ENCODE measurements at regions not wholly inside any gene's neighbourhood (a gene's known extent, or its start where the extent isn't known, plus 50 kb on each side); places are given as distances from the start of the nearest gene placed in this dataset.
"Not testable (repeated sequence)": the region's sequence is repeated elsewhere in the genome, so short reads cannot be mapped to it uniquely, and the experiment has no call there.

GRCh38 chr12:25804286-25804685, 154.2 kb upstream of the RASSF8 start:
- H2AK5ac ChIP-seq (ENCODE audit: low read length, severe bottlenecking); H3K27me3 ChIP-seq (ENCODE audit: control insufficient read depth in 1 of 2, insufficient read depth in 1 of 2, low read length in 2 of 2); H3K18ac ChIP-seq (ENCODE audit: low read depth in 1 of 2, low read length in 2 of 2); H3K27ac ChIP-seq (ENCODE audit: low read length, poor library complexity, severe bottlenecking); H2BK120ac ChIP-seq (ENCODE audit: low read depth, low read length); H3K14ac ChIP-seq (ENCODE audit: low read length in 2 of 2); H4K8ac ChIP-seq (ENCODE audit: low read length); H3K4ac ChIP-seq (ENCODE audit: low read depth in 1 of 2, low read length in 2 of 2); H3K23ac ChIP-seq (ENCODE audit: low read length in 2 of 2); H3K79me1 ChIP-seq (replicated peaks; ENCODE audit: low read length, poor library complexity, severe bottlenecking); H2BK12ac ChIP-seq (ENCODE audit: low read length in 2 of 2); H4K91ac ChIP-seq (ENCODE audit: low read length); H2BK5ac ChIP-seq (ENCODE audit: low read depth, low read length, poor library complexity, severe bottlenecking); H2AFZ ChIP-seq (ENCODE audit: low read depth, low read length); H3K4me3 ChIP-seq (ENCODE audit: insufficient read depth in 1 of 2, low read depth in 1 of 2, low read length in 2 of 2); H3K4me2 ChIP-seq (ENCODE audit: low read length, poor library complexity, severe bottlenecking); H3K36me3 ChIP-seq (ENCODE audit: control insufficient read depth in 1 of 2, insufficient read depth in 2 of 2, low read depth in 1 of 2, low read length in 2 of 2); H3K4me1 ChIP-seq (ENCODE audit: control insufficient read depth, insufficient read depth, low read depth, low read length); H3K9ac ChIP-seq (ENCODE audit: low read length); H3K9me3 ChIP-seq (ENCODE audit: control insufficient read depth, low read length); H2BK15ac ChIP-seq (ENCODE audit: low read depth, poor library complexity, severe bottlenecking): not testable (repeated sequence)
- peak; percentile 33 for DNase-seq
- WGBS: 59% methylated on average over 2 of the region's 4 CpGs

GRCh38 chr12:25806271-25806670, 152.2 kb upstream of the RASSF8 start:
- Histone ChIP-seq H3K23ac (ENCODE audit: low read length in 2 of 2) (no peak overlapping the region), H3K14ac (ENCODE audit: low read length in 2 of 2) (no peak overlapping the region), H2AFZ (ENCODE audit: low read depth, low read length) (no peak overlapping the region), H3K9me3 (ENCODE audit: control insufficient read depth, low read length) (peaks cover 21% of the 10 kb centered on the region), H3K36me3 (ENCODE audit: control insufficient read depth in 1 of 2, insufficient read depth in 2 of 2, low read depth in 1 of 2, low read length in 2 of 2) (no peaks in the 10 kb centered on the region), H3K4me2 (ENCODE audit: low read length, poor library complexity, severe bottlenecking) (no peak overlapping the region), H3K4me3 (ENCODE audit: insufficient read depth in 1 of 2, low read depth in 1 of 2, low read length in 2 of 2) (no peak overlapping the region), H2AK5ac (ENCODE audit: low read length, severe bottlenecking) (no peak overlapping the region), H3K18ac (ENCODE audit: low read depth in 1 of 2, low read length in 2 of 2) (no peak overlapping the region), H2BK15ac (ENCODE audit: low read depth, poor library complexity, severe bottlenecking) (no peak overlapping the region), H3K27ac (ENCODE audit: low read length, poor library complexity, severe bottlenecking) (no peak overlapping the region), H2BK120ac (ENCODE audit: low read depth, low read length) (no peak overlapping the region), H3K79me1 (replicated peaks; ENCODE audit: low read length, poor library complexity, severe bottlenecking) (no peaks in the 10 kb centered on the region), H2BK12ac (ENCODE audit: low read length in 2 of 2) (no peak overlapping the region), H4K8ac (ENCODE audit: low read length) (no peak overlapping the region), H3K4ac (ENCODE audit: low read depth in 1 of 2, low read length in 2 of 2) (no peak overlapping the region), H4K91ac (ENCODE audit: low read length) (no peak overlapping the region), H2BK5ac (ENCODE audit: low read depth, low read length, poor library complexity, severe bottlenecking) (no peak overlapping the region), H3K27me3 (ENCODE audit: control insufficient read depth in 1 of 2, insufficient read depth in 1 of 2, low read length in 2 of 2) (no peaks in the 10 kb centered on the region), H3K9ac (ENCODE audit: low read length) (no peak overlapping the region), H3K4me1 (ENCODE audit: control insufficient read depth, insufficient read depth, low read depth, low read length) (no peaks in the 10 kb centered on the region)
- WGBS: 12% methylated on average over 1 of the region's 1 CpG
- no peak for DNase-seq

- no peaks in the 10 kb centered on the region for H3K36me3 ChIP-seq (ENCODE audit: control insufficient read depth in 1 of 2, insufficient read depth in 2 of 2, low read depth in 1 of 2, low read length in 2 of 2)
- peaks cover 21% of the 10 kb centered on the region for H3K9me3 ChIP-seq (ENCODE audit: control insufficient read depth, low read length)
- no peak overlapping the region for H3K18ac ChIP-seq (ENCODE audit: low read depth in 1 of 2, low read length in 2 of 2)
These were observed 149.9 kb upstream of the RASSF8 start for GRCh38 chr12:25808604-25809003.

GRCh38 chr12:25810683-25811082, 147.8 kb upstream of the RASSF8 start:
- no peak overlapping the region for H3K4ac ChIP-seq (ENCODE audit: low read depth in 1 of 2, low read length in 2 of 2)
- H3K36me3 ChIP-seq (ENCODE audit: control insufficient read depth in 1 of 2, insufficient read depth in 2 of 2, low read depth in 1 of 2, low read length in 2 of 2): no peaks in the 10 kb centered on the region
- no peak overlapping the region for H3K4me2 ChIP-seq (ENCODE audit: low read length, poor library complexity, severe bottlenecking)
- no peak overlapping the region for H2BK12ac ChIP-seq (ENCODE audit: low read length in 2 of 2)
- WGBS: 97% methylated on average over 1 of the region's 1 CpG
- H2BK15ac ChIP-seq (ENCODE audit: low read depth, poor library complexity, severe bottlenecking): no peak overlapping the region
- no peak overlapping the region for H3K9ac ChIP-seq (ENCODE audit: low read length)
- DNase-seq: no peak
- H3K27me3 ChIP-seq (ENCODE audit: control insufficient read depth in 1 of 2, insufficient read depth in 1 of 2, low read length in 2 of 2): no peaks in the 10 kb centered on the region
- no peak overlapping the region for H3K18ac ChIP-seq (ENCODE audit: low read depth in 1 of 2, low read length in 2 of 2)
- peaks cover 21% of the 10 kb centered on the region for H3K9me3 ChIP-seq (ENCODE audit: control insufficient read depth, low read length)
- no peaks in the 10 kb centered on the region for H3K4me1 ChIP-seq (ENCODE audit: control insufficient read depth, insufficient read depth, low read depth, low read length)
- no peak overlapping the region for H2AFZ ChIP-seq (ENCODE audit: low read depth, low read length)
- no peak overlapping the region for H3K27ac ChIP-seq (ENCODE audit: low read length, poor library complexity, severe bottlenecking)
- H3K4me3 ChIP-seq (ENCODE audit: insufficient read depth in 1 of 2, low read depth in 1 of 2, low read length in 2 of 2): no peak overlapping the region
- no peak overlapping the region for H3K23ac ChIP-seq (ENCODE audit: low read length in 2 of 2)
- no peak overlapping the region for H2BK5ac ChIP-seq (ENCODE audit: low read depth, low read length, poor library complexity, severe bottlenecking)
- H3K14ac ChIP-seq (ENCODE audit: low read length in 2 of 2): no peak overlapping the region
- no peak overlapping the region for H4K8ac ChIP-seq (ENCODE audit: low read length)
- H3K79me1 ChIP-seq (replicated peaks; ENCODE audit: low read length, poor library complexity, severe bottlenecking): no peaks in the 10 kb centered on the region
- no peak overlapping the region for H4K91ac ChIP-seq (ENCODE audit: low read length)
- no peak overlapping the region for H2BK120ac ChIP-seq (ENCODE audit: low read depth, low read length)
- H2AK5ac ChIP-seq (ENCODE audit: low read length, severe bottlenecking): no peak overlapping the region

More at GRCh38 chr12:25808604-25809003, 149.9 kb upstream of the RASSF8 start:
- no peak overlapping the region for H3K9ac ChIP-seq (ENCODE audit: low read length)
- H2AK5ac ChIP-seq (ENCODE audit: low read length, severe bottlenecking): no peak overlapping the region
- no peak overlapping the region for H3K4me3 ChIP-seq (ENCODE audit: insufficient read depth in 1 of 2, low read depth in 1 of 2, low read length in 2 of 2)
- H4K8ac ChIP-seq (ENCODE audit: low read length): no peak overlapping the region
- no peak for DNase-seq
- no peak overlapping the region for H2BK12ac ChIP-seq (ENCODE audit: low read length in 2 of 2)
- no peak overlapping the region for H2BK15ac ChIP-seq (ENCODE audit: low read depth, poor library complexity, severe bottlenecking)
- H3K4ac ChIP-seq (ENCODE audit: low read depth in 1 of 2, low read length in 2 of 2): no peak overlapping the region
- H4K91ac ChIP-seq (ENCODE audit: low read length): no peak overlapping the region
- H3K23ac ChIP-seq (ENCODE audit: low read length in 2 of 2): no peak overlapping the region
- no peak overlapping the region for H3K27ac ChIP-seq (ENCODE audit: low read length, poor library complexity, severe bottlenecking)
- no peak overlapping the region for H2BK5ac ChIP-seq (ENCODE audit: low read depth, low read length, poor library complexity, severe bottlenecking)
- H3K79me1 ChIP-seq (replicated peaks; ENCODE audit: low read length, poor library complexity, severe bottlenecking): no peaks in the 10 kb centered on the region
- H3K4me1 ChIP-seq (ENCODE audit: control insufficient read depth, insufficient read depth, low read depth, low read length): no peaks in the 10 kb centered on the region
- H3K14ac ChIP-seq (ENCODE audit: low read length in 2 of 2): no peak overlapping the region
- H2BK120ac ChIP-seq (ENCODE audit: low read depth, low read length): no peak overlapping the region
- no peak overlapping the region for H2AFZ ChIP-seq (ENCODE audit: low read depth, low read length)
- H3K4me2 ChIP-seq (ENCODE audit: low read length, poor library complexity, severe bottlenecking): no peak overlapping the region
- H3K27me3 ChIP-seq (ENCODE audit: control insufficient read depth in 1 of 2, insufficient read depth in 1 of 2, low read length in 2 of 2): no peaks in the 10 kb centered on the region
